GM21390 (cell line): ENCODE measurements at regions not wholly inside any gene's neighbourhood (a gene's known extent, or its start where the extent isn't known, plus 50 kb on each side); places are given as distances from the start of the nearest gene placed in this dataset.
"Not testable (repeated sequence)": the region's sequence is repeated elsewhere in the genome, so short reads cannot be mapped to it uniquely, and the experiment has no call there.

ENCODE experiments used
- ATAC-seq: cut with Tn5 transposase; IDR thresholded peaks from one replicate; pipeline ENCODE4 v1.9.1; 2021; ENCODE audit not compliant: unreplicated experiment

- no peak for ATAC-seq
These were observed 101.7 kb downstream of the NAA11 start for GRCh38 chr4:79223993-79224776.

- no peak for ATAC-seq
These were observed 108.8 kb downstream of the NAA11 start for GRCh38 chr4:79217025-79217424.

- no peak for ATAC-seq
These were observed 112.2 kb downstream of the NAA11 start for GRCh38 chr4:79213702-79214101.

GRCh38 chr4:79213010-79213409 is 112.9 kb downstream of the NAA11 start:
- ATAC-seq = no peak

GRCh38 chr4:79212311-79212710 is 113.5 kb downstream of the NAA11 start:
- no peak for ATAC-seq

GRCh38 chr4:79211490-79211889 is 114.4 kb downstream of the NAA11 start:
- ATAC-seq = no peak

- no peak for ATAC-seq
These were observed 115.2 kb downstream of the NAA11 start for GRCh38 chr4:79210636-79211049.

GRCh38 chr4:79209822-79210635 is 115.8 kb downstream of the NAA11 start:
- no peak for ATAC-seq

GRCh38 chr4:79209081-79209480 is 116.8 kb downstream of the NAA11 start:
- no peak for ATAC-seq

- ATAC-seq = no peak
These were observed 118.6 kb downstream of the NAA11 start for GRCh38 chr4:79207281-79207680.

- ATAC-seq = no peak
These were observed 119.2 kb downstream of the NAA11 start for GRCh38 chr4:79206660-79207059.

- no peak for ATAC-seq
These were observed 120.7 kb downstream of the NAA11 start for GRCh38 chr4:79205121-79205520.

- no peak for ATAC-seq
These were observed 123.9 kb downstream of the NAA11 start for GRCh38 chr4:79201971-79202370.

- no peak for ATAC-seq
These were observed 126.1 kb downstream of the NAA11 start for GRCh38 chr4:79199743-79200142.

- no peak for ATAC-seq
These were observed 126.8 kb downstream of the NAA11 start for GRCh38 chr4:79198951-79199587.

GRCh38 chr4:79197275-79198009 is 128.4 kb downstream of the NAA11 start:
- no peak for ATAC-seq

GRCh38 chr4:79191292-79191691 is 134.6 kb downstream of the NAA11 start:
- not testable (repeated sequence) for ATAC-seq

- ATAC-seq = no peak
These were observed 140.3 kb downstream of the NAA11 start for GRCh38 chr4:79185526-79186045.

GRCh38 chr4:79184476-79184875 is 141.4 kb downstream of the NAA11 start:
- ATAC-seq = no peak

GRCh38 chr4:79182209-79182608 is 143.7 kb downstream of the NAA11 start:
- ATAC-seq = no peak

GRCh38 chr4:79181190-79181589 is 144.7 kb downstream of the NAA11 start:
- no peak for ATAC-seq
